Kidney epithelial cell (primary cell): ENCODE measurements at regions not wholly inside any gene's neighbourhood (a gene's known extent, or its start where the extent isn't known, plus 50 kb on each side); places are given as distances from the start of the nearest gene placed in this dataset.
"Not testable (repeated sequence)": the region's sequence is repeated elsewhere in the genome, so short reads cannot be mapped to it uniquely, and the experiment has no call there.

ENCODE experiments used
- DNase-seq: peaks from one replicate; pipeline ENCODE4 v3.0.0-alpha.2; 2010; ENCODE audit warnings: low read depth
- H3K27me3 ChIP-seq: 2 replicates; pipeline ENCODE4 v1.6.0; 2011; ENCODE audit warnings: low read length; ENCODE audit not compliant: control insufficient read depth, insufficient read depth
- H3K36me3 ChIP-seq: 2 replicates; pipeline ENCODE4 v1.5.1; 2011; ENCODE audit warnings: low read length; ENCODE audit not compliant: control insufficient read depth, insufficient read depth
- H3K4me3 ChIP-seq: 2 replicates; pipeline ENCODE4 v1.5.1; 2011; ENCODE audit warnings: low read depth, mild to moderate bottlenecking, control low read depth, low read length
- TF ChIP-seq, protein P1 (sequence below): IDR thresholded peaks from 2 replicates; pipeline ENCODE4 v1.5.1; 2011; ENCODE audit warnings: mild to moderate bottlenecking, moderate library complexity, low read length, control low read depth, inconsistent platforms; ENCODE audit not compliant: insufficient read depth, poor library complexity, severe bottlenecking

DNA sequence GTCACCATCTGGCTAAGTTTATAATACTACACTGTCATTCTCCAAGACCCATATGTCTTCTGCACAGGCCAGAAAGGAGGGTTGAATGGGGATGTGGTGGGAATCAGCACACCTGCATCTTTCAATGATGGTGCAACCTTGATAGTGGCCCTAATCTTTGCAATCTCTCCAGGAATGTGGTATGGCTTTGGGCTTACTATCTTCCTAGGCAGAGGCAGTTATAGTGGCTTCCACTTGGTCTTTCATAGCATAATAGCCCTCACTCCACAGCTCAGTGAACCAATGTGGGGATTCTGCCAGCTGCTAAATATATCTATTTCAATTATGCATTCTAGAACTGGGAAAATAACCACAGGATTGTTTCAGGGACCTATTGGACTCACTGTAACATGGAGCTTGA lies 61.8 kb upstream of the ATP2B1 start:
- H3K4me3 ChIP-seq = no peak overlapping the region
- DNase-seq = no peak
- no peaks in the 10 kb centered on the region for H3K27me3 ChIP-seq
- no peaks in the 10 kb centered on the region for H3K36me3 ChIP-seq
- TF ChIP-seq, protein P1, sequence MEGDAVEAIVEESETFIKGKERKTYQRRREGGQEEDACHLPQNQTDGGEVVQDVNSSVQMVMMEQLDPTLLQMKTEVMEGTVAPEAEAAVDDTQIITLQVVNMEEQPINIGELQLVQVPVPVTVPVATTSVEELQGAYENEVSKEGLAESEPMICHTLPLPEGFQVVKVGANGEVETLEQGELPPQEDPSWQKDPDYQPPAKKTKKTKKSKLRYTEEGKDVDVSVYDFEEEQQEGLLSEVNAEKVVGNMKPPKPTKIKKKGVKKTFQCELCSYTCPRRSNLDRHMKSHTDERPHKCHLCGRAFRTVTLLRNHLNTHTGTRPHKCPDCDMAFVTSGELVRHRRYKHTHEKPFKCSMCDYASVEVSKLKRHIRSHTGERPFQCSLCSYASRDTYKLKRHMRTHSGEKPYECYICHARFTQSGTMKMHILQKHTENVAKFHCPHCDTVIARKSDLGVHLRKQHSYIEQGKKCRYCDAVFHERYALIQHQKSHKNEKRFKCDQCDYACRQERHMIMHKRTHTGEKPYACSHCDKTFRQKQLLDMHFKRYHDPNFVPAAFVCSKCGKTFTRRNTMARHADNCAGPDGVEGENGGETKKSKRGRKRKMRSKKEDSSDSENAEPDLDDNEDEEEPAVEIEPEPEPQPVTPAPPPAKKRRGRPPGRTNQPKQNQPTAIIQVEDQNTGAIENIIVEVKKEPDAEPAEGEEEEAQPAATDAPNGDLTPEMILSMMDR = no peak

DNA sequence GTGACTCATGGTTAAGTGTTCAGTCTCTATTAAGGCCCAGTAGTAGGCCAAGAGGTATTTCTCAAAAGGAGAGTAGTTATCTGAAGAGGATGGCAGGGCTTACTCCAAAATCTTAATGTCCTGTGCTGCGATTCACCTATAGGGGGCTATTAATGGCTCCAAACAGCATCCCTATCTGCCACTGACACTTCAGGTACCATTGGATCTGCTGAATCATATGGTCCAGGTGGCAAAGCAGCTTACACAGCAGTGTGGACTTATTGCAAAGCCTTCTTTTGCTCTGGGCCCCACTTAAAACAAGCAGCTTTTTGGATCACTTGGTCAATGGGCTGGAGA lies 60.8 kb upstream of the ATP2B1 start:
- no peak for DNase-seq
- Histone ChIP-seq H3K36me3 (no peaks in the 10 kb centered on the region), H3K4me3 (no peak overlapping the region), H3K27me3 (no peaks in the 10 kb centered on the region)
- TF ChIP-seq, protein P1 = no peak

DNA sequence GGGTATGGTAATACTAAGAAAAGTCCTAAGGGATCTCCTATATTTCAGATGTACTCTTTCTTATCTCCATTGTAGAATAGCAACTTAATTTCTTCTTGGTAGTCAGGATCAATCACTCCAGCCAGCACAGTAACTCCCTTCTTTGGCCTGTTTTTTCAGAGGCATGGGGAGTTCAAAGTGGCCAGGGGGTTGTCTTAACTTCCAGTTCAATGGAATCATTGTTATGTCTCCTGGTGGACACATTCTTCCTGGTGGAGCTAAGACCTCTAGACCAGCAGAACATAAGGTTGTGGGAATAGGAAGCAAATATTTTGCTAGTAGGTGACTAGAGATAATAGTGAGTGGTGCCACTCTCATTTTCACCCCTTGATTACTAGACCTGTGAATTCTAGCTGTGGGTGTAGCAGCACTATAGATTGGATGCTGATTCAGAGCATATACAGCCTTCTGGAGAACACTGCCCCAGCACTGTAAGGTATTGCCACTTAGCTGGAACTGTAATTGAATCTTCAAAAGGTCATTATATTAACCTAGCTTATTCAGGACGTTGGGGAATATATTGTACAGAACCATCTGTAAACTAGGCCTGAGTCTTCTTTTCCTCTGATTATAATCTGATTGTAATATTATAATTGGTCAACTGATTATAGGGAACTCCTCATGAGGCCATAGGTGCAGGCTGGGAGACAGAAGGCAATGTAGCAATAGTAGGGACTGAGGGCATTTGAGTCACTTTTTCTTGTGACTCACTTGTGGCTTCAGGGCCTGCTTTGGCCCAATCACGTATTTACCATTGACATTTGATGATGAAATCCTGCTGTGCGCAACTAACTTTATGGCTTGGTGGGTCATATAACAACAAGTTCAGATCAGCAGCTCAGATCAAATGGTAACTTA lies 60.2 kb upstream of the ATP2B1 start:
- Histone ChIP-seq H3K4me3 (no peak overlapping the region), H3K27me3 (no peaks in the 10 kb centered on the region), H3K36me3 (no peaks in the 10 kb centered on the region)
- DNase-seq = peak; percentile 85
- TF ChIP-seq, protein P1 = no peak

DNA sequence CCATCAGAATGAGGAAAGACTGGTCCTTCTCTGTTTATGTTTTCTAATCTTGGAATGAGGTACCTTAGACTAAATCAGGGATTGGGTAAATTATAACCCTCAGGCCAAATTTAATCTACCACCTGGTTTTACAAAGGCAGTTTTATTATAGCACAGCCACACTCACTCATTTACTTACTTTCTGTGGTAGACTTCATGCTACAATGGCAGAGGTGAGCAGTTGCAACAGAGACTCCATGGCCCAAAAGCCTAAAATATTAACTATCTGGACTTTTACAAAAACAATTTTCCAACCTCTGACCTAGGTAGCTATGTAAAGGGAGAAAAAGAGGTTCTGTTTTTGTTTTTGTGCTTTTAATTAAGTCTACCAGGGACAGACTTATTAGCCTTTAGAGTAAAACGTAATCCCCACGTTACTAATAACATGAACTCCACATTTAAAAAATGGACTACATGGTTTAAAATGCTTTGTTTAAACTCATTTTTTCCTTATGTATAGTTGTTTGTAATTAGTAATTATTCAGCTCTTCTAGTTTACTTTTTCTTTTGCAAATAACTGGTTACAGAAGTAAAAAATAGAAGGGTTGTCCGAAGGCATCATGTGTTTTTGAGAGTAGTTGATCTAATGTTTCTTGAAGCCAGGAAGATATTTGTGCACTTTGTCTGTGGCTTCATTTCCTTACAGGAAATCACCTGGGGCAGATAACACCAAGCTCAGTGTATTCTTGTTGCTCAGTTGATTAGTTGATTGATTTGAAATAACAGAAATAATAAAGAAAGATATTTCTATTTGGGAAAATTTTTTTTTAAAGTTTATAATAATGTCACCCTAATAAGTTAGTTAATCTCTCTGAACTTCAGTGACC lies 57.6 kb upstream of the ATP2B1 start:
- Histone ChIP-seq H3K4me3 (no peak overlapping the region), H3K36me3 (no peaks in the 10 kb centered on the region), H3K27me3 (no peaks in the 10 kb centered on the region)
- TF ChIP-seq, protein P1 = no peak
- DNase-seq = no peak

DNA sequence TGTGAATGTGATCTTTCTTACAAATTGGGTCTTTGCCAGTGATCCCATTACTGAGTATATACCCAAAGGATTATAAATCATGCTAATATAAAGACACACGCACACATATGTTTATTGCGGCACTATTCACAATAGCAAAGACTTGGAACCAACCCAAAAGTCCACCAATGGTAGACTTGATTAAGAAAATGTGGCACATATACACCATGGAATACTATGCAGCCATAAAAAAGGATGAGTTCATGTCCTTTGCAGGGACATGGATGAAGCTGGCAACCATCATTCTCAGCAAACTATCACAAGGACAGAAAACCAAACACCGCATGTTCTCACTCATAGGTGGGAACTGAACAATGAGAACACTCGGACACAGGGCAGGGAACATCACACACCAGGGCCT lies 55.5 kb upstream of the ATP2B1 start:
- DNase-seq, H3K27me3 ChIP-seq, H3K36me3 ChIP-seq, H3K4me3 ChIP-seq: not testable (repeated sequence)

DNA sequence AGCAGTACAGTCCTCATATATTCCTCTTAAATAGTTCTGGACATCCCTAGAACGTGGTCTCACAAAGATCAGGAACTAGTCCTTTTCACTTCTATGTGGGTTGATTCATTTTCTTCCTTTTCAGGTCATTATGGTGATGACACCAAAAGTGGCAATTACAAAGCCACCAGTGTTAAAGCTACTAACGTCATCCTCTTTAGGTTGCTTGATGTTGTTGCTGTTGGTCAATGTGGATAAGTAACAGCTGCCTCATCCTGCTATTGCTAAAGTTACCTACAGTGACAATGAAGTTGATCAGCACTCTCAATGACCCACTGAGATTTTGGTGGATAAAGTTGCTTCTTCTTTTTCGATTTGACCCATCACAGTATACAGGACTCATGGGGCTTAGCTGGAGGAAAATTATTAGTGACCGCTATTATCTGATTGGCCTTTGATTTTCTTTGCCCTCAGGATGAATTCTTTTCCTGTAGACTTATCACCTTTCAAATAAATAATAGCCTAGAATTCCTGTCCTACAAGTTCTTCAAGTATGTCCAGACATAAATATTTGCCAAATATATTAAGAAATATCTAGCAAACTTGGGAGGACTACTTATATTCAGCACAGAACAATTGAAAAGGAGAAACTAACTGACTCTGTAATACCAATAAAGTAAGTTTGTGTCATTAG lies 54.0 kb upstream of the ATP2B1 start:
- TF ChIP-seq, protein P1 = no peak
- Histone ChIP-seq H3K36me3 (no peaks in the 10 kb centered on the region), H3K4me3 (no peak overlapping the region), H3K27me3 (no peaks in the 10 kb centered on the region)
- DNase-seq = no peak
